Hepatocyte (in vitro differentiated cells): ENCODE measurements at regions not wholly inside any gene's neighbourhood (a gene's known extent, or its start where the extent isn't known, plus 50 kb on each side); places are given as distances from the start of the nearest gene placed in this dataset.

ENCODE experiments used
- EZH2phosphoT487 ChIP-seq: fragments of 200-600 bp; sonication (generic); IDR thresholded peaks from one replicate; pipeline ENCODE4 v1.6.1; 2018; ENCODE audit warnings: antibody characterized with exemption, mild to moderate bottlenecking, low read depth, moderate library complexity; ENCODE audit not compliant: unreplicated experiment, severe bottlenecking
- TF ChIP-seq, protein P1 (sequence below): fragments of 200-600 bp; sonication (generic); IDR thresholded peaks from 2 replicates; pipeline ENCODE4 v1.5.1; 2016; ENCODE audit warnings: antibody characterized with exemption, mild to moderate bottlenecking; ENCODE audit not compliant: poor library complexity

DNA sequence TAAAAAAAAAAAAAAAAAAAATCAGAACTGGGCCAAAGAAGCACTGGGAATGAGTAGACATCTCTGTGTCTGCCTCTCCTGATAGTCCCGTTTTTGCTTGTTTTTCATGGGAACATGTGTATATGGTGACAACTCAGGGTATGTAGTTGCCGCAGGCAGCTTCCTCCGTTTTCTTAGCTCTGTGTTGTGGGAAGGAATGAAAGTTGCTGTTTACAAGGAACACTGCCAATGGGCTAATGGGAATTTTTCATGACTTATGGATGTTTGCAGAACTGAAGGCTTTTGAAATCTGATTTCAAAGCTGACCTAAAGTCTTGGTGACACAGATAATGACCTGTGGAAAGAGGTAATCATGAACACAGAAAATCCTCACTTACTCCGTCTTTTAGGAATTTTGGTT is 146.4 kb upstream of the BTG1 start:
- no peak for TF ChIP-seq EZH2phosphoT487
- TF ChIP-seq, protein P1, sequence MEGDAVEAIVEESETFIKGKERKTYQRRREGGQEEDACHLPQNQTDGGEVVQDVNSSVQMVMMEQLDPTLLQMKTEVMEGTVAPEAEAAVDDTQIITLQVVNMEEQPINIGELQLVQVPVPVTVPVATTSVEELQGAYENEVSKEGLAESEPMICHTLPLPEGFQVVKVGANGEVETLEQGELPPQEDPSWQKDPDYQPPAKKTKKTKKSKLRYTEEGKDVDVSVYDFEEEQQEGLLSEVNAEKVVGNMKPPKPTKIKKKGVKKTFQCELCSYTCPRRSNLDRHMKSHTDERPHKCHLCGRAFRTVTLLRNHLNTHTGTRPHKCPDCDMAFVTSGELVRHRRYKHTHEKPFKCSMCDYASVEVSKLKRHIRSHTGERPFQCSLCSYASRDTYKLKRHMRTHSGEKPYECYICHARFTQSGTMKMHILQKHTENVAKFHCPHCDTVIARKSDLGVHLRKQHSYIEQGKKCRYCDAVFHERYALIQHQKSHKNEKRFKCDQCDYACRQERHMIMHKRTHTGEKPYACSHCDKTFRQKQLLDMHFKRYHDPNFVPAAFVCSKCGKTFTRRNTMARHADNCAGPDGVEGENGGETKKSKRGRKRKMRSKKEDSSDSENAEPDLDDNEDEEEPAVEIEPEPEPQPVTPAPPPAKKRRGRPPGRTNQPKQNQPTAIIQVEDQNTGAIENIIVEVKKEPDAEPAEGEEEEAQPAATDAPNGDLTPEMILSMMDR = no peak
